ENCODE measurements at regions not wholly inside any gene's neighbourhood (a gene's known extent, or its start where the extent isn't known, plus 50 kb on each side); places are given as distances from the start of the nearest gene placed in this dataset.

GRCh38 chr1:234885601-234886000 lies 243.0 kb downstream of the TOMM20 start:
- no peak for TF ChIP-seq CTCF (IDR thresholded peaks at IDR 0.05)
- Histone ChIP-seq H3K4me3 (no peak overlapping the region), H3K27ac (peak overlapping the region; percentile 64 to 74)
- no peak for DNase-seq (ENCODE audit: low spot score)

- DNase-seq (ENCODE audit: low spot score), result no peak
- TF ChIP-seq CTCF (IDR thresholded peaks at IDR 0.05), result no peak
- no peak overlapping the region for H3K4me3 ChIP-seq
- no peak overlapping the region for H3K27ac ChIP-seq
These were observed 243.9 kb downstream of the TOMM20 start for GRCh38 chr1:234884701-234885100.

GRCh38 chr1:234884006-234884405 lies 244.6 kb downstream of the TOMM20 start:
- DNase-seq (ENCODE audit: low spot score), result no peak
- no peak overlapping the region for H3K4me3 ChIP-seq
- no peak overlapping the region for H3K27ac ChIP-seq
- no peak for TF ChIP-seq CTCF (IDR thresholded peaks at IDR 0.05)

- no peak overlapping the region for H3K4me3 ChIP-seq
- no peak for TF ChIP-seq CTCF (IDR thresholded peaks at IDR 0.05)
- no peak for DNase-seq (ENCODE audit: low spot score)
- no peak overlapping the region for H3K27ac ChIP-seq
These were observed 245.7 kb downstream of the TOMM20 start for GRCh38 chr1:234882898-234883297.

GRCh38 chr1:234881893-234882771 lies 246.5 kb downstream of the TOMM20 start:
- no peak overlapping the region for H3K4me3 ChIP-seq
- no peak for DNase-seq (ENCODE audit: low spot score)

GRCh38 chr1:234879147-234880080 lies 249.2 kb downstream of the TOMM20 start:
- Histone ChIP-seq H3K27ac (no peak overlapping the region), H3K4me3 (no peak overlapping the region)
- TF ChIP-seq CTCF (IDR thresholded peaks at IDR 0.05), result no peak
- DNase-seq (ENCODE audit: low spot score), result no peak

More at GRCh38 chr1:234881893-234882771, 246.5 kb downstream of the TOMM20 start:
- TF ChIP-seq CTCF (IDR thresholded peaks at IDR 0.05), result no peak
- H3K27ac ChIP-seq, result no peak overlapping the region
